ENCODE measurements at regions not wholly inside any gene's neighbourhood (a gene's known extent, or its start where the extent isn't known, plus 50 kb on each side); places are given as distances from the start of the nearest gene placed in this dataset.

DNA sequence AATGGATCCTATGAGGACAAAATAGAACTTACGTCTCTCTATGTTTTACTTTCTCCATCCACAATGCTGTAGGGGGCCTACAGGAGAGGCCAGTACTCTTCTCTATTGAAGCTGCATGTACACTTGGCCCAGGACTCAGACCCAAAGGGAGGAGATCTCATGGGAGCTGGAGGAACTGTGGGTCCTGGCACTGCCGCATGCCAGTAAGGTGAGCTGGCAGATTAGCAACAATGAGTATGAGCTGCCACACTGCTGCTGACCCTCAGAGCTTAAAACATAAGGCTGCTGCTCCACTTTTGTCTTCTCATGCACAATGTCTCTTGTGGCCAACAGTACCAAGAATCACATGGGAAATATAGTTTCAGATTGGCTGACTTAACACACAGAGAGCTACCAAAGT, 57.8 kb upstream of the TBC1D5 start:
- DNase-seq (ENCODE audit: low spot score): no peak
- TF ChIP-seq CTCF (IDR thresholded peaks at IDR 0.05; ENCODE audit: extremely low read depth, insufficient read depth, missing control alignments): no peak
- in situ Hi-C loops (cut with MboI; ENCODE audit: low pct_unique_long_range_greater_than_20kb, low sequenced_read_pairs, unreplicated experiment): no loop called here

DNA sequence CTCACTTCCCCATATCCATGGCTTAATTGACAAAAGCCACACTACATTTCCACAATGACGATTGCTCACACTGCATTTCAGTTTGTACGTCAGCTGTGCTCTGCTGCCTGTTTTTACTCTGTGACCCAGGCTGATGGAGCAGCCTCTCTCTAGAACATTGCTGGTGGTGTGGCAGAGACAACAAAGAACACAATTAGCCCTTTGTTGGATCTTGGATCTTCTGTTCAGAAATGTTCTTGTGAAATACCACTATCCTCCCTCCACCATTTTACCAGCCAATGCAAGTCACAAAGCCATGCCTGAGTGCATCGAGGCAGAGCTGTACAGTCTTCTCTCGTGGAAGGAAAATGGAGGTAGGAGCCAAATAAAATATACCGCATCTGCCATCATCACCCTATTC, 56.9 kb upstream of the TBC1D5 start:
- TF ChIP-seq CTCF (IDR thresholded peaks at IDR 0.05; ENCODE audit: extremely low read depth, insufficient read depth, missing control alignments): no peak
- no peak for DNase-seq (ENCODE audit: low spot score)
- in situ Hi-C loops (cut with MboI; ENCODE audit: low pct_unique_long_range_greater_than_20kb, low sequenced_read_pairs, unreplicated experiment): no loop called here

- no peak for DNase-seq (ENCODE audit: low spot score)
- no peak for TF ChIP-seq CTCF (IDR thresholded peaks at IDR 0.05; ENCODE audit: extremely low read depth, insufficient read depth, missing control alignments)
- in situ Hi-C loops (cut with MboI; ENCODE audit: low pct_unique_long_range_greater_than_20kb, low sequenced_read_pairs, unreplicated experiment): no loop called here
Measured at GRCh38 chr3:17798000-17798399, 55.6 kb upstream of the TBC1D5 start.

DNA sequence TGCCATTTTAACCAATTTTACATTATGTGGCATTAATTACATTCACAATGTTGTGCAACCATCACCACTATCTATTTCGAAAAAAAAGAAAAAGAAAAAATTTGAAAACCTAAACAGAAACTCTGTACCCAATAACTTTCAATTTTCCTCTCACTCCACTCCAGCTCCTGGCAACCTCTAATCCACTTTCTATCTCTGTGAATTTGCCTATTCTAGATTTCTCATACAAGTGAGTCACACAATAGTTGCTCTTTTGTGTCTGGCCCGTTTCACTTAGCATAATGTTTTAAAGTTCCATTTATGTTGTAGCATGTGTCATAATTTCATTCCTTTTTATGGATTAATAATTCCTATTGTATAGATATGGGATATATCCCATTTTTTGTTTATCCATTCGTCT, 53.3 kb upstream of the TBC1D5 start:
- TF ChIP-seq CTCF (IDR thresholded peaks at IDR 0.05; ENCODE audit: extremely low read depth, insufficient read depth, missing control alignments): no peak
- in situ Hi-C loops (cut with MboI; ENCODE audit: low pct_unique_long_range_greater_than_20kb, low sequenced_read_pairs, unreplicated experiment): no loop called here
- no peak for DNase-seq (ENCODE audit: low spot score)

- no peak for TF ChIP-seq CTCF (IDR thresholded peaks at IDR 0.05; ENCODE audit: extremely low read depth, insufficient read depth, missing control alignments)
- in situ Hi-C loops (cut with MboI; ENCODE audit: low pct_unique_long_range_greater_than_20kb, low sequenced_read_pairs, unreplicated experiment): no loop called here
- DNase-seq (ENCODE audit: low spot score): no peak
Measured at GRCh38 chr3:17795280-17795679, 52.8 kb upstream of the TBC1D5 start.

- in situ Hi-C loops (cut with MboI; ENCODE audit: low pct_unique_long_range_greater_than_20kb, low sequenced_read_pairs, unreplicated experiment): no loop called here
- TF ChIP-seq CTCF (IDR thresholded peaks at IDR 0.05; ENCODE audit: extremely low read depth, insufficient read depth, missing control alignments): no peak
- no peak for DNase-seq (ENCODE audit: low spot score)
Measured at GRCh38 chr3:17793542-17794195, 51.2 kb upstream of the TBC1D5 start.

All from GM13977 (cell line).